Esophagus muscularis mucosa (tissue), 4 donors: ENCODE measurements at regions not wholly inside any gene's neighbourhood (a gene's known extent, or its start where the extent isn't known, plus 50 kb on each side); places are given as distances from the start of the nearest gene placed in this dataset.

Experiments used
- DNase-seq: peaks from one replicate; pipeline ENCODE4 v3.0.0-alpha.2; 2017; ENCODE audit errors: extremely low spot score
- H3K27ac ChIP-seq, 4 donors: fragments of 200-600 bp; sonication (generic); replicated peaks in 1 of 4; 1 replicate in 3 of 4; 2 replicates in 1 of 4; pipeline ENCODE4 v1.5.1; 2016 to 2019; ENCODE audit warnings: mild to moderate bottlenecking in 1 of 4
- H3K27me3 ChIP-seq, 4 donors: fragments of 200-600 bp; sonication (generic); one replicate each; pipeline versions ENCODE4 v1.5.1 to v1.6.0; 2016 to 2019
- H3K36me3 ChIP-seq, 4 donors: fragments of 200-600 bp; sonication (generic); one replicate each; pipeline ENCODE4 v1.5.1; 2016 to 2019
- H3K4me1 ChIP-seq, 4 donors: fragments of 200-600 bp; sonication (generic); one replicate each; pipeline ENCODE4 v1.5.1; 2016 to 2019
- H3K4me3 ChIP-seq, 4 donors: fragments of 200-600 bp; sonication (generic); 1 replicate in 2 of 4; 2 replicates in 2 of 4; pipeline ENCODE4 v1.5.1; 2016 to 2019; ENCODE audit warnings: mild to moderate bottlenecking in 4 of 4, moderate library complexity in 1 of 4
- H3K9me3 ChIP-seq, 4 donors: fragments of 200-600 bp; sonication (generic); 1 replicate in 3 of 4; 2 replicates in 1 of 4; pipeline ENCODE4 v1.5.1; 2016 to 2019
- EP300 ChIP-seq: sonication (generic); formaldehyde crosslinking; IDR thresholded peaks from one replicate; pipeline ENCODE4 v1.6.1; 2017; ENCODE audit warnings: antibody characterized with exemption
- POLR2A ChIP-seq: fragments of 450-650 bp; IDR thresholded peaks from one replicate; pipeline ENCODE4 v1.6.1; 2017; ENCODE audit warnings: antibody characterized with exemption, moderate library complexity, mild to moderate bottlenecking, low read depth
- POLR2AphosphoS5 ChIP-seq, 2 donors: sonication (generic); formaldehyde crosslinking; IDR thresholded peaks; one replicate each; pipeline ENCODE4 v1.6.1; 2017; ENCODE audit warnings: antibody characterized with exemption in 2 of 2
- WGBS: methylation state at CpG from one replicate; pipeline ENCODE4 v1.1.5; 2018; 5-methylcytosine and 5-hydroxymethylcytosine counted together
- intact Hi-C: fragments of 100-400 bp; cut with DNase I; formaldehyde crosslinking; loops from one replicate; pipeline ENCODE4 v1.15.1; 2023
- TF ChIP-seq, protein P1 (sequence below), 3 experiments: fragments of 200-600 bp in 2 of 3; fragments of 450-650 bp in 1 of 3; sonication (generic) in 2 of 3; IDR thresholded peaks; one replicate each; pipeline ENCODE4 v1.5.1; 2017 to 2019; ENCODE audit warnings: antibody characterized with exemption in 3 of 3, mild to moderate bottlenecking in 2 of 3, moderate library complexity in 1 of 3

DNA sequence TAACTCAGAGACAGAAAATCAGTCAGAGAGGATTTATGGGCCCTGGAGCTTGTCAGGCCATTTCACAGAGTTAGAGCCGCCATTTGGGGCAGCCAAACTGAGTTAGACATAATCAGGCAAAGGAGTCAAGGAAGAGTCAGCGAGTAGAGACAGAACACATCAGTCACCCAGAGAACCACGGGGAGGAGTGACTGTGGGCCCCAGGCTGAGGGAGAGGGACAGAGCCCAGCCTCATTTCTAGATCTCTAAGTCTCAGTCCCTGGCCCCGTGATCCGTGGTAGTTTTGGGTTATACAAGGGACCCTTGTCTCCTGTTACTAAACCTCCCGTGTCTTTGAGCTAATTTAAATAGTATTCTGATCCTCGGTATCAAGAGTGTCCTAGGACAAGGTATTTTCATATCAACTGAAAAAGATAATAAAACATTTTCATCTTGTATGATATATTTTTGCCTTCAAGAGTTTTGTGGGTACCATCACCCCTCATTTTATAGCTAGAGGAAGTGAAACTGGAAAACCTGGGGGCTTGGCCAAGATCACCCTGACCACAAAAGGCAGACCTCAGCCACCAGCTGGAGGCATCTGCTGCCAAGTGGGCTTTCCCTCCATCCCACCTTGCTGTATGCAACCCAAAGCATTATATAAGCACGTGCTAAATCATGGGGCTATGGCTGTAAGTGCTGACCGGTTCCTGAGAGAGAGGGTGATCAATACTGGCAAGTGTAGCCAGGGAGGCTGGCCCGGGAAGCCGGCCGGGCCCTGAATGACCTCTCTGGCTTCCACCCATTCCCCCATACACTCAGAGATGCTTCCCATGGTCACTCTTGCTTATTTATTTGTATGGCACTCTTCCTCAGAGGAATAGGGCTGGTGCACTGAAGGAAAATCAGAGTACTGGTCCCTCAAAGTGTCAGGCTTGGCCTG is 204.1 kb downstream of the BCOR start:
- WGBS, result 86% methylated on average over 10 of the region's 12 CpGs

DNA sequence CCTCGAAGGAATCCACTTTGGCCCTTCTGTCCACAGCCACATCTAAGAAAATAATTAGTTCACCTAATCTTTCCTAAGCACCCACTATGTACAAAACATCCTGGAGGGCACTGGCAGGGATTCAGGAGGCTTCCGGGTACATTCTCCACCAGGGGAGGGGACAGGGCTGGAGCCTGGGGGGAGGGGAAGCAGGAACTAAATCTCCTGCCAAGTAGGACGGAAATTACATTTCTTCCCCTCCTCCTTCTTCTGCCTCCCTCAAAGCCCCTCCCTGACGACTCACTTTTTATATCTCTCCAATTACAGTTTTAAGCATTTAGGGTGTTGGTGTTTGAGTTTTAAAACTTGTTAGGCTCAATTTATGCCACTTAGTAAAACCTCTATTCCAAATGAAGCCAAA is 203.1 kb downstream of the BCOR start:
- intact Hi-C loops, result no loop called here
- no peak overlapping the region for H3K27ac ChIP-seq
- WGBS, result 86% methylated on average over 4 of the region's 4 CpGs
- H3K27me3 ChIP-seq, result no peaks in the 10 kb centered on the region
- H3K9me3 ChIP-seq, result no peaks in the 10 kb centered on the region
- H3K4me3 ChIP-seq, result no peak overlapping the region
- TF ChIP-seq POLR2A (no peak), EP300 (no peak), POLR2AphosphoS5 (IDR thresholded peaks at IDR 0.05) (no peak)
- TF ChIP-seq, protein P1, sequence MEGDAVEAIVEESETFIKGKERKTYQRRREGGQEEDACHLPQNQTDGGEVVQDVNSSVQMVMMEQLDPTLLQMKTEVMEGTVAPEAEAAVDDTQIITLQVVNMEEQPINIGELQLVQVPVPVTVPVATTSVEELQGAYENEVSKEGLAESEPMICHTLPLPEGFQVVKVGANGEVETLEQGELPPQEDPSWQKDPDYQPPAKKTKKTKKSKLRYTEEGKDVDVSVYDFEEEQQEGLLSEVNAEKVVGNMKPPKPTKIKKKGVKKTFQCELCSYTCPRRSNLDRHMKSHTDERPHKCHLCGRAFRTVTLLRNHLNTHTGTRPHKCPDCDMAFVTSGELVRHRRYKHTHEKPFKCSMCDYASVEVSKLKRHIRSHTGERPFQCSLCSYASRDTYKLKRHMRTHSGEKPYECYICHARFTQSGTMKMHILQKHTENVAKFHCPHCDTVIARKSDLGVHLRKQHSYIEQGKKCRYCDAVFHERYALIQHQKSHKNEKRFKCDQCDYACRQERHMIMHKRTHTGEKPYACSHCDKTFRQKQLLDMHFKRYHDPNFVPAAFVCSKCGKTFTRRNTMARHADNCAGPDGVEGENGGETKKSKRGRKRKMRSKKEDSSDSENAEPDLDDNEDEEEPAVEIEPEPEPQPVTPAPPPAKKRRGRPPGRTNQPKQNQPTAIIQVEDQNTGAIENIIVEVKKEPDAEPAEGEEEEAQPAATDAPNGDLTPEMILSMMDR (IDR thresholded peaks at IDR 0.05), result no peak
- H3K4me1 ChIP-seq, result peaks cover 5 to 23% (median 14%) of the 10 kb centered on the region in 4 donors
- DNase-seq, result no peak
- no peaks in the 10 kb centered on the region for H3K36me3 ChIP-seq

More for the DNA sequence above, 204.1 kb downstream of the BCOR start:
- TF ChIP-seq EP300 (no peak), POLR2AphosphoS5 (IDR thresholded peaks at IDR 0.05) (no peak), POLR2A (no peak)
- TF ChIP-seq, protein P1 (IDR thresholded peaks at IDR 0.05), result no peak
- Histone ChIP-seq H3K9me3 (no peaks in the 10 kb centered on the region), H3K27me3 (no peaks in the 10 kb centered on the region), H3K36me3 (no peaks in the 10 kb centered on the region), H3K4me1 (peaks cover 5 to 23% (median 14%) of the 10 kb centered on the region in 4 donors), H3K27ac (no peak overlapping the region), H3K4me3 (no peak overlapping the region)
- intact Hi-C loops, result no loop called here
- DNase-seq, result no peak

DNA sequence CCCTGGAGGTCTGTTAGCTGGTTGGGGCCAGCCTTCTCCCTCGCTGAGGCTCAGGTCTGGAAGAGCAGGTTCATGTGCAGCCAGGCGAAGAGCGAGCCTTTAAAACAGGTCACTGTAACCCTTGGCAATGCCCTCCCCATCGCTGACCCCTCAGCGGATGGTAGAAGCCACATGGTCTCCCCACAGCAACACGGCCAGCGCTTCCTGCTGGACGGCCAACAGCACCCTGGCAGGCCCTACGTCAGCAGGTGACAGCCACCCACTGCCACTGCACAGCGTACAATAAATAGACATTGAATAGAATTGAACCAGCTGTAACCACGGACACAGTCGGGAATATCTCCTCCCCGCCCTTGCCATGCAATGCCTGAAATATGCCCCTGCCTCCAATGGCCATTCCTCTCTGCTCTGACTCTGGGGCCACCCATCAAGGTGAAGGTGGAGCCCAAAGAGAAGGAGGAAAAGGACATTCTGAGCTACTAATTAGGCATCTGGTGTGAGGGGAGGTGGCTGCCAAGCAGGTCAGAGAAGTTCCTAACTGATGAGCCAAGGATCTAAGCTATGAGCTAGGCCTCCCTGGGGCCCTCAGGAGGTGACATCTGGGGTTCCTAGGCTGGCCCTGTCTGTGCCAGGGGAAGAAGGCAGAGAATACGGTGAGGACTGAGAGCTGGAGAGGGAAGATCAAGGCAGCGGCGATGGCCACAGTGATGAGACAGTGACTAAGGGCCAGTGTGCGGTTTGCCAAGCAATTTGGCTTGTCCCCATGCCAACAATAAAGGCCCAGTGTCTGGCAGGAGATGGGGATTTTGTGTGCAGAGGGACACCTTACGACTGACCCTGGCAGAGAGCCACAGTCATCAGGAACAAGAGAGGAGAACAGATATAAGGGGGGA is 202.3 kb downstream of the BCOR start:
- Histone ChIP-seq H3K9me3 (no peaks in the 10 kb centered on the region), H3K27me3 (no peaks in the 10 kb centered on the region), H3K4me3 (no peak overlapping the region), H3K4me1 (peaks cover 5 to 23% (median 14%) of the 10 kb centered on the region in 4 donors), H3K27ac (no peak overlapping the region), H3K36me3 (no peaks in the 10 kb centered on the region)
- DNase-seq, result no peak
- WGBS, result 81% methylated on average over 18 of the region's 18 CpGs
- TF ChIP-seq, protein P1 (IDR thresholded peaks at IDR 0.05), result no peak
- TF ChIP-seq EP300 (no peak), POLR2A (no peak), POLR2AphosphoS5 (IDR thresholded peaks at IDR 0.05) (no peak)
- intact Hi-C loops, result no loop called here

DNA sequence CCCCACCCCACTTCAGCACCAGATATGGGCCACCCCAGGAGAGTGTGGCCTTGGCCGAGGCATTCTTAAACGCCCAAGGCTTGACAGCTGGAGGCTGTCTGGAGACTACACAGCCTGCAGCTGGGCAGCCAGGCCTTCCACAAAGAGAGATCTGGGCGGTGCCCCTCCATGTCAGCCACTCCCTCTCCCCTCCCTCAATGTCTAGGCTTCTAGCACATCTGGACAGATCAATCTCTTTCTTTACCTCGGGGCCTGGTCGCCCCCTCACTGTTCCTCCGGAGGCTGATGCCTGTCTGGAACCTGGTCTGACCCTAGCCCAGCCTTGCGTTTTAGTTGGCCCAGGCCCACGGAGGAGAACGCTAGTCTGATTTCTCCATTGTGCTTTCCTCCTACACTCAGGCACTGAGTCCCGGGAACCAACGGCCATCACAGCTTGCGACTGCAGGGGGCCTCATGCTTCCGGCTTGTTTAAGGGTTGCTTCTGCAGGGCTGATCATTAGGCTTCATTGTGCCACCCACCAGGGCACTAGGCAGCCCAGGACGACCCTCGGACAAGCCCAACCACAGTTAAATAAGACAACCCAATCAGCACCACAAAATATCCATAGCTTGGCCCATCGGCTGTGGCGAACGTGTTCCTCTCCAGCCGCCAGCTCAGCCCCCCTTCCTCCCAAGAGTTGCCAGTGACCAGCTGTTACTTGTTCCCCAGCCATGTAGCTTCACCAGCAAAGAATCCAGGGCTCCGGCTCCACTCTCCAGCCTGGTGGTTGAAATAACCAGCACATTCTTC is 200.6 kb downstream of the BCOR start:
- peaks cover 5 to 23% (median 14%) of the 10 kb centered on the region in 4 donors for H3K4me1 ChIP-seq
- TF ChIP-seq POLR2AphosphoS5 (IDR thresholded peaks at IDR 0.05), result no peak
- TF ChIP-seq EP300, result no peak
- no peak for TF ChIP-seq POLR2A
- TF ChIP-seq, protein P1 (IDR thresholded peaks at IDR 0.05), result no peak
- H3K4me3 ChIP-seq, result no peak overlapping the region
- WGBS, result 61% methylated on average over 18 of the region's 20 CpGs
- DNase-seq, result no peak
- H3K36me3 ChIP-seq, result no peaks in the 10 kb centered on the region
- H3K9me3 ChIP-seq, result no peaks in the 10 kb centered on the region
- H3K27me3 ChIP-seq, result no peaks in the 10 kb centered on the region
- peak overlapping the region in 1 of 4 donors; percentile 19 for H3K27ac ChIP-seq
- intact Hi-C loops, result no loop called here
